Thoracic aorta (tissue), 2 donors: ENCODE measurements at regions not wholly inside any gene's neighbourhood (a gene's known extent, or its start where the extent isn't known, plus 50 kb on each side); places are given as distances from the start of the nearest gene placed in this dataset.

Source experiments
- ATAC-seq: fragments of 150-250 bp; one replicate; pipeline ENCODE4 v1.8.0; 2017; ENCODE audit warnings: low read depth; ENCODE audit not compliant: insufficient number of reproducible peaks, low FRiP score
- DNase-seq: peaks from one replicate; pipeline ENCODE4 v3.0.0-alpha.2; 2020; ENCODE audit warnings: low spot score
- H3K27ac ChIP-seq, 2 donors: fragments of 200-600 bp; sonication (generic); 1 replicate in 1 of 2; 2 replicates in 1 of 2; pipeline ENCODE4 v1.5.1; 2016; ENCODE audit warnings: mild to moderate bottlenecking in 2 of 2, moderate library complexity in 2 of 2
- H3K27me3 ChIP-seq: fragments of 200-600 bp; sonication (generic); replicated peaks from 2 replicates; pipeline ENCODE4 v1.6.0; 2016; ENCODE audit warnings: mild to moderate bottlenecking; ENCODE audit not compliant: insufficient read depth
- H3K36me3 ChIP-seq: fragments of 200-600 bp; sonication (generic); one replicate; pipeline ENCODE4 v1.5.1; 2016
- H3K4me1 ChIP-seq, 2 donors: fragments of 200-600 bp; sonication (generic); 1 replicate in 1 of 2; 2 replicates in 1 of 2; pipeline versions ENCODE4 v1.5.1 to v1.6.0; 2016; ENCODE audit warnings: low read depth in 2 of 2, mild to moderate bottlenecking in 1 of 2; ENCODE audit not compliant: control insufficient read depth in 1 of 2
- H3K4me3 ChIP-seq: fragments of 200-600 bp; sonication (generic); 2 replicates; pipeline ENCODE4 v1.5.1; 2016; ENCODE audit warnings: mild to moderate bottlenecking
- H3K9me3 ChIP-seq: fragments of 200-600 bp; sonication (generic); 2 replicates; pipeline ENCODE4 v1.5.1; 2016
- TF ChIP-seq, protein P1 (sequence below): fragments of 200-600 bp; sonication (generic); IDR thresholded peaks from one replicate; pipeline ENCODE4 v1.5.1; 2019; ENCODE audit warnings: antibody characterized with exemption

DNA sequence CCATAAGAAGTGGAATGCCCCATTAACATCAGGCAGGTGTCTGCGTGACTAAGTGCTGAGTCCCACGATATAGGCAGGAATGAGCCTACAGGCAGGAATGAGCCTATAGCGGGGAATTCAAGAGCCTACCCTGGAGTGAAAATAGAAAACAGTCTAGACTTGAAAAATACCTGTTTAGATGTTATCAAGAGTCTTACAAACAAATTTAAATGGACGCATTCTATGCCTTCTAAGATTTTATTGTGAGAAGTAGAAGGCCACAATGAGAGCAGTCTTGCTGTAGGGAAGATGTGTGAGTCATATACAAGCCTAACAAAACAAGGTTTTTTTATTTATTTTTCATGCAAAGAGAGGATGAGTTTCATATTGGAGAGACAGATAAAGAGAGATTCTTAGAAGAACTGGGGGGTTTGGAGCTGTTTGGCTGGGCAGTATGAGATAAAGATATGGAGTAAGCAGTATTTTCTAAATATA lies 200.8 kb upstream of the ZC3H12C start:
- Histone ChIP-seq H3K27me3 (no peaks in the 10 kb centered on the region), H3K27ac (no peak overlapping the region), H3K4me3 (no peak overlapping the region), H3K4me1 (no peaks in the 10 kb centered on the region), H3K9me3 (no peaks in the 10 kb centered on the region), H3K36me3 (no peaks in the 10 kb centered on the region)
- DNase-seq (no peak), ATAC-seq (no peak)
- TF ChIP-seq, protein P1, sequence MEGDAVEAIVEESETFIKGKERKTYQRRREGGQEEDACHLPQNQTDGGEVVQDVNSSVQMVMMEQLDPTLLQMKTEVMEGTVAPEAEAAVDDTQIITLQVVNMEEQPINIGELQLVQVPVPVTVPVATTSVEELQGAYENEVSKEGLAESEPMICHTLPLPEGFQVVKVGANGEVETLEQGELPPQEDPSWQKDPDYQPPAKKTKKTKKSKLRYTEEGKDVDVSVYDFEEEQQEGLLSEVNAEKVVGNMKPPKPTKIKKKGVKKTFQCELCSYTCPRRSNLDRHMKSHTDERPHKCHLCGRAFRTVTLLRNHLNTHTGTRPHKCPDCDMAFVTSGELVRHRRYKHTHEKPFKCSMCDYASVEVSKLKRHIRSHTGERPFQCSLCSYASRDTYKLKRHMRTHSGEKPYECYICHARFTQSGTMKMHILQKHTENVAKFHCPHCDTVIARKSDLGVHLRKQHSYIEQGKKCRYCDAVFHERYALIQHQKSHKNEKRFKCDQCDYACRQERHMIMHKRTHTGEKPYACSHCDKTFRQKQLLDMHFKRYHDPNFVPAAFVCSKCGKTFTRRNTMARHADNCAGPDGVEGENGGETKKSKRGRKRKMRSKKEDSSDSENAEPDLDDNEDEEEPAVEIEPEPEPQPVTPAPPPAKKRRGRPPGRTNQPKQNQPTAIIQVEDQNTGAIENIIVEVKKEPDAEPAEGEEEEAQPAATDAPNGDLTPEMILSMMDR: no peak

- Histone ChIP-seq H3K36me3 (no peaks in the 10 kb centered on the region), H3K27ac (no peak overlapping the region), H3K4me3 (no peak overlapping the region), H3K9me3 (peaks cover 6% of the 10 kb centered on the region), H3K4me1 (no peaks in the 10 kb centered on the region), H3K27me3 (no peaks in the 10 kb centered on the region)
- DNase-seq (no peak), ATAC-seq (no peak)
- TF ChIP-seq, protein P1: no peak
Measured at GRCh38 chr11:109894242-109894641, 198.9 kb upstream of the ZC3H12C start.

- H3K9me3 ChIP-seq: peaks cover 6% of the 10 kb centered on the region
- H3K27ac ChIP-seq: no peak overlapping the region
- H3K4me3 ChIP-seq: no peak overlapping the region
- ATAC-seq: no peak
- TF ChIP-seq, protein P1: no peak
- no peaks in the 10 kb centered on the region for H3K4me1 ChIP-seq
- no peaks in the 10 kb centered on the region for H3K36me3 ChIP-seq
- no peaks in the 10 kb centered on the region for H3K27me3 ChIP-seq
- no peak for DNase-seq
Measured at GRCh38 chr11:109898592-109898991, 194.6 kb upstream of the ZC3H12C start.

DNA sequence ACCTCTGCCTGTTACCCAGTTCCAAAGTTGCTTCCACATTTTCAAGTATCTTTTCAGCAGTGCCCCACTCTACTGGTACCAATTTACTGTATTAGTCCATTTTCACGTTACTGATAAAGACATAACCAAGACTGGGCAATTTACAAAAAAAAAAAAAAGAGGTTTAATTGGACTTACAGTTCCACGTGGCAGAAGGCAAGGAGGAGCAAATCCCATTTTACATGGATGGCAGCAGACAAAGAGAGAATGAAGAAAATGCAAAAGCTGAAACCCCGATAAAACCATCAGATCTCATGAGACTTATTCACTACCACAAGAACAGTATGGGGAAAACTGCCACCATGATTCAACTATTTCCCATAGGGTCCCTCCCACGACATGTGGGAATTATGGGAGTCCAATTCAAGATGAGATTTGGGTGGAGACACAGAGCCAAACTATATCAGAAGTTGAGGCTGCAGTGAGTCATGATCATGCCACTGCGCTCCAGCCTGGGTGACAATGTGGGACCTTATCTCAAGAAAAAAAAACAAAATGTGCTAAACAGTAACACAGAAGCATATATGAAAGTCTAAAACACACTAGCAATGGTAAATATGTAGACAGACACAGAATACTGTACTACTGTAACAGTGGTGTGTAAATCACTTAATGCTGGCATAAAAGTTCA lies 190.3 kb upstream of the ZC3H12C start:
- TF ChIP-seq, protein P1: no peak
- Histone ChIP-seq H3K9me3 (peaks cover 6% of the 10 kb centered on the region), H3K27ac (no peak overlapping the region), H3K36me3 (no peaks in the 10 kb centered on the region), H3K4me3 (no peak overlapping the region), H3K4me1 (no peaks in the 10 kb centered on the region), H3K27me3 (no peaks in the 10 kb centered on the region)
- ATAC-seq (no peak), DNase-seq (no peak)

GRCh38 chr11:109911488-109911887 lies 181.7 kb upstream of the ZC3H12C start:
- no peak for DNase-seq
- H3K36me3 ChIP-seq: no peaks in the 10 kb centered on the region
- H3K9me3 ChIP-seq: no peaks in the 10 kb centered on the region
- no peak overlapping the region for H3K4me3 ChIP-seq
- TF ChIP-seq, protein P1: no peak
- peaks cover 0 to 17% of the 10 kb centered on the region in 2 donors for H3K4me1 ChIP-seq
- no peak overlapping the region for H3K27ac ChIP-seq
- no peak for ATAC-seq
- H3K27me3 ChIP-seq: no peaks in the 10 kb centered on the region
